ENCODE measurements at regions not wholly inside any gene's neighbourhood (a gene's known extent, or its start where the extent isn't known, plus 50 kb on each side); places are given as distances from the start of the nearest gene placed in this dataset.

DNA sequence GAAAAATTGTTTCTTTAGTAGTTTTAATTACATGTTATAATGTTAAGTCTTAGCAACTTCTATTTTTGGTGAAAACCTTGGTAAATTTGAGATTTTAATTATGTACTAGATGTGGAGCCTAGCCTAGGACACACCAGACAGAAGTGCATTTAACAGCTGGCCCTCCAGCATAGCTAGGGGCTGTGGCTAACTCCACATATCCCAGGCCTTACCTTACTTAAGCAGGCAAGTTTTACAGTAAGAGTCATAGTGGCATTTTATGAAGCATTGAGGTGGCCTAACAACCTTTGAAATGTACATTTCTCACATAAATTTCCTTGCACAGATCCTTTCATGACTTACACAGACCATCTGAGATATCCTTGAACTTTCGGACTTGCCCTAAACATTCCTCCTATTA is 71.6 kb upstream of the C4orf54 start:
- Histone ChIP-seq H3K27ac (no peak overlapping the region), H3K4me1 (peaks cover 0 to 3% (median under 1%) of the 10 kb centered on the region in 9 donors), H3K36me3 (no peaks in the 10 kb centered on the region), H3K9me3 (peaks cover 0 to 13% (median 0%) of the 10 kb centered on the region in 11 donors), H3K4me3 (no peak overlapping the region), H3K27me3 (no peaks in the 10 kb centered on the region)
- TF ChIP-seq, protein P1, sequence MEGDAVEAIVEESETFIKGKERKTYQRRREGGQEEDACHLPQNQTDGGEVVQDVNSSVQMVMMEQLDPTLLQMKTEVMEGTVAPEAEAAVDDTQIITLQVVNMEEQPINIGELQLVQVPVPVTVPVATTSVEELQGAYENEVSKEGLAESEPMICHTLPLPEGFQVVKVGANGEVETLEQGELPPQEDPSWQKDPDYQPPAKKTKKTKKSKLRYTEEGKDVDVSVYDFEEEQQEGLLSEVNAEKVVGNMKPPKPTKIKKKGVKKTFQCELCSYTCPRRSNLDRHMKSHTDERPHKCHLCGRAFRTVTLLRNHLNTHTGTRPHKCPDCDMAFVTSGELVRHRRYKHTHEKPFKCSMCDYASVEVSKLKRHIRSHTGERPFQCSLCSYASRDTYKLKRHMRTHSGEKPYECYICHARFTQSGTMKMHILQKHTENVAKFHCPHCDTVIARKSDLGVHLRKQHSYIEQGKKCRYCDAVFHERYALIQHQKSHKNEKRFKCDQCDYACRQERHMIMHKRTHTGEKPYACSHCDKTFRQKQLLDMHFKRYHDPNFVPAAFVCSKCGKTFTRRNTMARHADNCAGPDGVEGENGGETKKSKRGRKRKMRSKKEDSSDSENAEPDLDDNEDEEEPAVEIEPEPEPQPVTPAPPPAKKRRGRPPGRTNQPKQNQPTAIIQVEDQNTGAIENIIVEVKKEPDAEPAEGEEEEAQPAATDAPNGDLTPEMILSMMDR (IDR thresholded peaks at IDR 0.05): no peak
- ATAC-seq (no peak), DNase-seq (no peak)
- WGBS, 2 donors: 93 to 97% methylated on average over 1 of the region's 1 CpG
- intact Hi-C loops (cut with DNase I): loop anchor here in 3 of 10 donors (5.0 to 10.0 kb wide), 3 partner anchors 76 to 164 kb away; partner anchors contain the start of gene TRMT10A (in 2 of the 3)

DNA sequence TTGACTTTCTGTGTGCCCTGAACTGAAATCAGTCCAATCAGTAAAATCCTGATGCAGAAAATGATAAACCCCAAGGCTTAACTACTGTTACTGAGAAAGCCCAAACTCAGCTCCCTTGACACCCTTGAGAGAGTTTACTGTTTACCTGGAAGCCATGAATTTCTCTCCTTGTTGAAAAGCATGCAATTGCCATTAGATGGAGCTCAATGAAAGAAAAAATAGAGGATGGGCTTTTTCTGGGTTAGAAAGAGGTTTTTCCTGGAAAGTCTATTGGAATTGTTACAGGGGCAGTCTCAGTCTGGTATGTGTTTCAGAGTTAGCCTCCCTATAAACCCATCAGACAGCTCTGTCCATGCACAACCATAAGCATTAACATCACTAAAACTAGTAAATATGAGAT is 66.4 kb upstream of the C4orf54 start:
- Histone ChIP-seq H3K27me3 (no peaks in the 10 kb centered on the region), H3K27ac (peak overlapping the region in 8 of 10 donors; percentile 18 to 83 (median 63)), H3K4me3 (no peak overlapping the region), H3K9me3 (peaks cover 0 to 9% (median 0%) of the 10 kb centered on the region in 11 donors), H3K4me1 (peaks cover 0 to 35% (median 11%) of the 10 kb centered on the region in 9 donors), H3K36me3 (no peaks in the 10 kb centered on the region)
- DNase-seq (no peak), ATAC-seq (peak in 1 of 8 donors; percentile 47)
- intact Hi-C loops (cut with DNase I): loop anchor here in 5 of 10 donors (5.0 to 10.0 kb wide), 6 partner anchors 42 to 162 kb away; partner anchors contain the start of gene TRMT10A (in 5 of the 5)
- TF ChIP-seq, protein P1 (IDR thresholded peaks at IDR 0.05): peak in 3 of 9 donors; percentile 18 to 30 (median 24)

DNA sequence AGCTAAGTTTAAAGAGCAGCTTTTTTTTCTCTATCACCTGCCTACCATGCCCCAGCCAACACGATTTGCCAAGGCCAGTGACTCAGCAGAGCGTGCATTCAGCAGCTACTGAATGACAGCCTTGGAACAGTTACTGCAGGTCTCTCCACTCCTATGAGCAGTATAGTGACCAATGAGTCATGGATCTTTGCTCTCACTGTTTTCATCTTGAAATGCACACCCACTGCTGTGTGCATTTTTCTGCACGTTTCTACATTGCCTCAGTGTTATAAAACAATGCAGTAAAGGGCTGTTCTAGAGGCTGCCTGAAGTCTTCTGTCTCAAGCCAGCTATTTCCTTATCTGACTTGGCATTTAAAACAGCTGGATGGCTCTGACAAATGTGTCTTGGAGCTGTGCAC is 66.0 kb upstream of the C4orf54 start:
- ATAC-seq (peak; percentile 81 to 98 (median 95)), DNase-seq (peak; percentile 55 to 58)
- intact Hi-C loops (cut with DNase I): loop anchor here in 5 of 10 donors (5.0 to 10.0 kb wide), 6 partner anchors 41 to 161 kb away; partner anchors contain the start of gene TRMT10A (in 5 of the 5)
- WGBS, 2 donors: 14 to 16% methylated on average over 3 of the region's 3 CpGs
- Histone ChIP-seq H3K4me1 (peaks cover 0 to 35% (median 11%) of the 10 kb centered on the region in 9 donors), H3K27ac (peak overlapping the region; percentile 5 to 83 (median 63)), H3K36me3 (no peaks in the 10 kb centered on the region), H3K4me3 (no peak overlapping the region), H3K27me3 (no peaks in the 10 kb centered on the region), H3K9me3 (peaks cover 0 to 9% (median 0%) of the 10 kb centered on the region in 11 donors)
- TF ChIP-seq, protein P1 (IDR thresholded peaks at IDR 0.05): no peak

DNA sequence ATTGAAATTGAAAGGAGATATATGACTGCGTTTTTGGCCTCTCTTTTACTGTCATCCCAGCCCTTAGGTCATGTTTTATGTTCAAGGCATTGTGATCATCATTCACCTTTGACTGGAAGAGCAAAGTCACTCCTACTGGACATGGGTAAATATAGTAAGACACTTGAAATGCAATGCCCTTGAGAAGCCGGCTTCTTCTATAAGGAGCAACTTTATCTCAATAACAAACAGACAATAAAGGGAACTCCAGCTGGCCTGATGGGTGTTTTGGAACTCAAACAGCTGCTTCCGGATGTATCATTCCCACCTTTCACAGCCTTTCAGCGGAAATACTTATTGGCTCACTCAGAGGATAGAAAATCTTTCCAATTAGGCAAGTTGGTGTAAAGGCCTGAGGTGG is 65.1 kb upstream of the C4orf54 start:
- Histone ChIP-seq H3K9me3 (peaks cover 0 to 5% (median 0%) of the 10 kb centered on the region in 11 donors), H3K4me3 (no peak overlapping the region), H3K4me1 (peaks cover 0 to 35% (median 11%) of the 10 kb centered on the region in 9 donors), H3K27me3 (no peaks in the 10 kb centered on the region), H3K36me3 (no peaks in the 10 kb centered on the region), H3K27ac (peak overlapping the region; percentile 5 to 83 (median 66))
- intact Hi-C loops (cut with DNase I): loop anchor here in 5 of 10 donors (5.0 to 10.0 kb wide), 6 partner anchors 40 to 160 kb away; partner anchors contain the start of gene TRMT10A (in 5 of the 5)
- 43 to 46% methylated on average over 4 of the region's 4 CpGs for WGBS, 2 donors
- ATAC-seq: peak in 4 of 8 donors; percentile 30 to 56 (median 52)
- DNase-seq: no peak
- TF ChIP-seq, protein P1 (IDR thresholded peaks at IDR 0.05): no peak
